ENCODE measurements at regions not wholly inside any gene's neighbourhood (a gene's known extent, or its start where the extent isn't known, plus 50 kb on each side); places are given as distances from the start of the nearest gene placed in this dataset.

DNA sequence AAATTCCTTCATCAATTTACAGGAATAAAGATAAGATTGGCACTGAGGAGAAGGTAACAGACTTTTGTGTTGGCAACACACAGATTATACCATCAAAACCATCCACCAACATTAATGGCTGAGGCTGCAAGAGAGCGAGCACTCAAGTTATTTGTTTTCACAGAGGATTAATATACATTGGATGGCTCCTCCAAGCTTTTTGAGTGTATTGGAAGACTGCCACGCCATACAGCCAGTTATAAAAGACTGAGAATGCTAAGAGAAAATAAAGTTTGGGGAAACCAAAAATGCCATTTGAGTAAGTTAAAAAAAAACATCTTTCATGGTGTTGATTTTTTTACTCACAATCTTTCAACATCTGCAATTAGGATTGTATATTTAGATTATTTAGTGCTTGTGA, 973.8 kb upstream of the SLC35B3 start:
- no peak for TF ChIP-seq POLR2A (IDR thresholded peaks at IDR 0.05)
- TF ChIP-seq, protein P1, sequence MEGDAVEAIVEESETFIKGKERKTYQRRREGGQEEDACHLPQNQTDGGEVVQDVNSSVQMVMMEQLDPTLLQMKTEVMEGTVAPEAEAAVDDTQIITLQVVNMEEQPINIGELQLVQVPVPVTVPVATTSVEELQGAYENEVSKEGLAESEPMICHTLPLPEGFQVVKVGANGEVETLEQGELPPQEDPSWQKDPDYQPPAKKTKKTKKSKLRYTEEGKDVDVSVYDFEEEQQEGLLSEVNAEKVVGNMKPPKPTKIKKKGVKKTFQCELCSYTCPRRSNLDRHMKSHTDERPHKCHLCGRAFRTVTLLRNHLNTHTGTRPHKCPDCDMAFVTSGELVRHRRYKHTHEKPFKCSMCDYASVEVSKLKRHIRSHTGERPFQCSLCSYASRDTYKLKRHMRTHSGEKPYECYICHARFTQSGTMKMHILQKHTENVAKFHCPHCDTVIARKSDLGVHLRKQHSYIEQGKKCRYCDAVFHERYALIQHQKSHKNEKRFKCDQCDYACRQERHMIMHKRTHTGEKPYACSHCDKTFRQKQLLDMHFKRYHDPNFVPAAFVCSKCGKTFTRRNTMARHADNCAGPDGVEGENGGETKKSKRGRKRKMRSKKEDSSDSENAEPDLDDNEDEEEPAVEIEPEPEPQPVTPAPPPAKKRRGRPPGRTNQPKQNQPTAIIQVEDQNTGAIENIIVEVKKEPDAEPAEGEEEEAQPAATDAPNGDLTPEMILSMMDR (IDR thresholded peaks at IDR 0.05): no peak
